Activated B cell treated with CpG ODN at 0.5 μM for 24 hours (primary cell): ENCODE measurements at regions not wholly inside any gene's neighbourhood (a gene's known extent, or its start where the extent isn't known, plus 50 kb on each side); places are given as distances from the start of the nearest gene placed in this dataset.

ENCODE experiments used
- ATAC-seq: fragments of 200-7000 bp; cut with Tn5 transposase; one replicate; pipeline ENCODE4 v1.10.0; 2021; ENCODE audit warnings: low read depth, mild to moderate bottlenecking, moderate library complexity
- CTCF ChIA-PET: fragments of 350-600 bp; sonication (Branson Sonifier 250); formaldehyde crosslinking; loops from one replicate; lab custom pipeline; 2021; ENCODE audit warnings: antibody characterized with exemption; lab: Charles Lee
- POLR2A ChIA-PET: fragments of 350-600 bp; sonication (Branson Sonifier 250); formaldehyde crosslinking; loops from one replicate; lab custom pipeline; 2021; ENCODE audit warnings: antibody characterized with exemption; lab: Charles Lee
- DNase-seq: peaks from one replicate; pipeline ENCODE4 v3.0.0; 2022
- H3K27ac Mint-ChIP-seq: one replicate; pipeline ENCODE4 v1.8.0; 2020; ENCODE audit warnings: mixed read lengths
- H3K27me3 Mint-ChIP-seq: one replicate; pipeline ENCODE4 v1.8.0; 2021; ENCODE audit warnings: mixed read lengths
- H3K36me3 Mint-ChIP-seq: one replicate; pipeline ENCODE4 v1.8.0; 2021; ENCODE audit warnings: low read depth, mixed read lengths
- H3K4me1 Mint-ChIP-seq: one replicate; pipeline ENCODE4 v1.8.0; 2021; ENCODE audit warnings: mixed read lengths
- H3K4me3 Mint-ChIP-seq: one replicate; pipeline ENCODE4 v1.8.0; 2020; ENCODE audit warnings: mild to moderate bottlenecking, mixed read lengths
- H3K9me3 Mint-ChIP-seq: one replicate; pipeline ENCODE4 v1.8.0; 2020; ENCODE audit warnings: mixed read lengths
- CTCF ChIP-seq: fragments of 200-600 bp; IDR thresholded peaks from one replicate; pipeline ENCODE4 v1.8.0; 2022; ENCODE audit warnings: antibody characterized with exemption, mild to moderate bottlenecking
- intact Hi-C: fragments of 100-400 bp; cut with micrococcal nuclease; formaldehyde crosslinking; loops from one replicate; pipeline ENCODE4 v1.15.1; 2024

- Mint-ChIP-seq H3K27ac (no peak overlapping the region), H3K36me3 (no peaks in the 10 kb centered on the region), H3K27me3 (no peaks in the 10 kb centered on the region), H3K9me3 (peaks cover 5% of the 10 kb centered on the region), H3K4me1 (no peaks in the 10 kb centered on the region), H3K4me3 (no peak overlapping the region)
- ChIA-PET POLR2A (no interaction called here), CTCF (no interaction called here)
- no peak for ATAC-seq
- no peak for DNase-seq
- no peak for TF ChIP-seq CTCF
- intact Hi-C loops, result no loop called here
Measured at GRCh38 chr14:44669496-44669895, 162.4 kb upstream of the FSCB start.

- no peak for TF ChIP-seq CTCF
- H3K4me1 Mint-ChIP-seq, result peaks cover 5% of the 10 kb centered on the region
- H3K36me3 Mint-ChIP-seq, result no peaks in the 10 kb centered on the region
- DNase-seq, result no peak
- ATAC-seq, result no peak
- no peak overlapping the region for H3K27ac Mint-ChIP-seq
- no peaks in the 10 kb centered on the region for H3K9me3 Mint-ChIP-seq
- ChIA-PET POLR2A (no interaction called here), CTCF (no interaction called here)
- intact Hi-C loops, result no loop called here
- no peaks in the 10 kb centered on the region for H3K27me3 Mint-ChIP-seq
- no peak overlapping the region for H3K4me3 Mint-ChIP-seq
Measured at GRCh38 chr14:44663136-44663535, 156.1 kb upstream of the FSCB start.

- Mint-ChIP-seq H3K9me3 (no peaks in the 10 kb centered on the region), H3K36me3 (no peaks in the 10 kb centered on the region), H3K27ac (no peak overlapping the region), H3K4me3 (no peak overlapping the region), H3K4me1 (peaks cover 5% of the 10 kb centered on the region), H3K27me3 (no peaks in the 10 kb centered on the region)
- DNase-seq (no peak), ATAC-seq (no peak)
- ChIA-PET CTCF (no interaction called here), POLR2A (no interaction called here)
- intact Hi-C loops, result no loop called here
- no peak for TF ChIP-seq CTCF
Measured at GRCh38 chr14:44662250-44662891, 155.3 kb upstream of the FSCB start.

- Mint-ChIP-seq H3K27me3 (no peaks in the 10 kb centered on the region), H3K9me3 (no peaks in the 10 kb centered on the region), H3K4me1 (peaks cover 5% of the 10 kb centered on the region), H3K36me3 (no peaks in the 10 kb centered on the region), H3K4me3 (no peak overlapping the region), H3K27ac (no peak overlapping the region)
- no peak for DNase-seq
- ChIA-PET POLR2A (no interaction called here), CTCF (no interaction called here)
- no peak for ATAC-seq
- no peak for TF ChIP-seq CTCF
- intact Hi-C loops, result no loop called here
Measured at GRCh38 chr14:44658389-44658696, 151.3 kb upstream of the FSCB start.

- ChIA-PET POLR2A (no interaction called here), CTCF (interaction anchor here (0.7 kb wide), 1 partner anchor 9 kb away, joined by 3 read pairs; no protein-coding TSS in a partner anchor)
- ATAC-seq, result no peak
- no peak for DNase-seq
- Mint-ChIP-seq H3K4me1 (peaks cover 4% of the 10 kb centered on the region), H3K4me3 (no peak overlapping the region), H3K27me3 (no peaks in the 10 kb centered on the region), H3K9me3 (no peaks in the 10 kb centered on the region), H3K36me3 (no peaks in the 10 kb centered on the region), H3K27ac (no peak overlapping the region)
- no peak for TF ChIP-seq CTCF
- intact Hi-C loops, result no loop called here
Measured at GRCh38 chr14:44657696-44658388, 150.8 kb upstream of the FSCB start.
